Fibroblast of lung (primary cell): ENCODE measurements at regions not wholly inside any gene's neighbourhood (a gene's known extent, or its start where the extent isn't known, plus 50 kb on each side); places are given as distances from the start of the nearest gene placed in this dataset.
A peak's percentile ranks its signal among the peaks of the same experiment; 100 is the strongest.

Source experiments
- DNase-seq, 2 donors: peaks; one replicate each; pipeline versions ENCODE4 v3.0.0 to v3.0.0-alpha.2; 2010; ENCODE audit warnings: low read depth in 2 of 2
- H2AFZ ChIP-seq: 2 replicates; pipeline ENCODE4 v1.5.1; 2012; ENCODE audit warnings: low read length, control low read depth, inconsistent platforms
- H3K27ac ChIP-seq: 2 replicates; pipeline ENCODE4 v1.5.1; 2011; ENCODE audit warnings: low read length, control low read depth; ENCODE audit not compliant: insufficient read depth
- H3K27me3 ChIP-seq: 2 replicates; pipeline ENCODE4 v1.5.1; 2011; ENCODE audit warnings: mild to moderate bottlenecking, low read length; ENCODE audit not compliant: control insufficient read depth, insufficient read depth
- H3K36me3 ChIP-seq: 2 replicates; pipeline ENCODE4 v1.5.1; 2011; ENCODE audit warnings: low read length; ENCODE audit not compliant: control insufficient read depth, insufficient read depth
- H3K4me1 ChIP-seq: 2 replicates; pipeline ENCODE4 v1.5.1; 2011; ENCODE audit warnings: low read length; ENCODE audit not compliant: control insufficient read depth, insufficient read depth; ENCODE audit errors: extremely low read depth
- H3K4me2 ChIP-seq: 2 replicates; pipeline ENCODE4 v1.5.1; 2011; ENCODE audit warnings: low read length, control low read depth; ENCODE audit not compliant: insufficient read depth; ENCODE audit errors: extremely low read depth
- H3K4me3 ChIP-seq, 4 experiments: fragments of 200-600 bp in 1 of 4; sonication (generic) in 1 of 4; replicated peaks in 1 of 4; 2 replicates each; pipeline ENCODE4 v1.5.1; 2011 to 2016; ENCODE audit warnings: low read length in 4 of 4, low read depth in 3 of 4, mild to moderate bottlenecking in 3 of 4, control low read depth in 2 of 4, inconsistent platforms in 1 of 4, mixed read lengths in 1 of 4; ENCODE audit not compliant: insufficient read depth in 1 of 4; ENCODE audit errors: control extremely low read depth in 1 of 4
- H3K79me2 ChIP-seq: 2 replicates; pipeline ENCODE4 v1.5.1; 2012; ENCODE audit warnings: mild to moderate bottlenecking, low read length, inconsistent platforms; ENCODE audit not compliant: control insufficient read depth, insufficient read depth
- H3K9ac ChIP-seq: 2 replicates; pipeline ENCODE4 v1.5.1; 2011; ENCODE audit warnings: mild to moderate bottlenecking, low read length, control low read depth; ENCODE audit not compliant: insufficient read depth
- H3K9me3 ChIP-seq: 2 replicates; pipeline ENCODE4 v1.5.1; 2012; ENCODE audit warnings: low read depth, low read length; ENCODE audit not compliant: control insufficient read depth, insufficient read depth
- H4K20me1 ChIP-seq: 2 replicates; pipeline ENCODE4 v1.5.1; 2011; ENCODE audit warnings: low read length; ENCODE audit not compliant: control insufficient read depth, insufficient read depth; ENCODE audit errors: extremely low read depth
- EZH2 ChIP-seq: IDR thresholded peaks from 2 replicates; pipeline ENCODE4 v1.5.1; 2012; ENCODE audit warnings: low read length, control low read depth, mild to moderate bottlenecking; ENCODE audit errors: missing control alignments
- TF ChIP-seq, protein P1 (sequence below), 2 donors: IDR thresholded peaks in 1 of 2; conservative IDR thresholded peaks in 1 of 2; 1 replicate in 1 of 2; 2 replicates in 1 of 2; pipeline ENCODE4 v1.5.1; 2011 to 2012; ENCODE audit warnings: low read length in 2 of 2, control low read depth in 1 of 2, inconsistent platforms in 1 of 2, low read depth in 1 of 2, mild to moderate bottlenecking in 1 of 2

DNA sequence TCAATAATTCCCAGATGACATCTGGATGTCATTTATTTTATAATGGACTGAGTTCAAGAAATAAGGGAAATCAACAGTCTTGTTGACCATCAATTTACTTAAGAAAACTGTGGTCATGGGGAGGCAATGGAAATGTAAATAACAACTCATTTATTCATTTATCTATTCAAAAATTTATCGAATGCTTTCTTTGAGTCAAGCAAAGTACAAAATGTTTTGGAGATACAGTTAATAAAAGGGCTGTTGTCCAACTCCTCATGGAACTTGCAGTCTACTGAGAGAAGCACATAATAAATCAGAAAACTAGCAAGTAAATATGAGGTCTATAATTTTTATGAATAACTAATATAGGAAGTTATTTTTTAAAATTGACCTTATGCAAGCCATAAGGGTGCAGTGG is 65.5 kb upstream of the KITLG start:
- H2AFZ ChIP-seq, result no peak overlapping the region
- H3K4me3 ChIP-seq, result no peak overlapping the region
- no peaks in the 10 kb centered on the region for H3K27me3 ChIP-seq
- TF ChIP-seq, protein P1, sequence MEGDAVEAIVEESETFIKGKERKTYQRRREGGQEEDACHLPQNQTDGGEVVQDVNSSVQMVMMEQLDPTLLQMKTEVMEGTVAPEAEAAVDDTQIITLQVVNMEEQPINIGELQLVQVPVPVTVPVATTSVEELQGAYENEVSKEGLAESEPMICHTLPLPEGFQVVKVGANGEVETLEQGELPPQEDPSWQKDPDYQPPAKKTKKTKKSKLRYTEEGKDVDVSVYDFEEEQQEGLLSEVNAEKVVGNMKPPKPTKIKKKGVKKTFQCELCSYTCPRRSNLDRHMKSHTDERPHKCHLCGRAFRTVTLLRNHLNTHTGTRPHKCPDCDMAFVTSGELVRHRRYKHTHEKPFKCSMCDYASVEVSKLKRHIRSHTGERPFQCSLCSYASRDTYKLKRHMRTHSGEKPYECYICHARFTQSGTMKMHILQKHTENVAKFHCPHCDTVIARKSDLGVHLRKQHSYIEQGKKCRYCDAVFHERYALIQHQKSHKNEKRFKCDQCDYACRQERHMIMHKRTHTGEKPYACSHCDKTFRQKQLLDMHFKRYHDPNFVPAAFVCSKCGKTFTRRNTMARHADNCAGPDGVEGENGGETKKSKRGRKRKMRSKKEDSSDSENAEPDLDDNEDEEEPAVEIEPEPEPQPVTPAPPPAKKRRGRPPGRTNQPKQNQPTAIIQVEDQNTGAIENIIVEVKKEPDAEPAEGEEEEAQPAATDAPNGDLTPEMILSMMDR (conservative IDR thresholded peaks at IDR 0.05 in 1 of 2, IDR thresholded peaks at IDR 0.05 in 1 of 2; ENCODE audit: low read depth in 1 of 2, low read length in 2 of 2), result no peak
- no peak for TF ChIP-seq EZH2
- no peaks in the 10 kb centered on the region for H3K79me2 ChIP-seq
- H4K20me1 ChIP-seq, result no peaks in the 10 kb centered on the region
- no peaks in the 10 kb centered on the region for H3K36me3 ChIP-seq
- no peak overlapping the region for H3K9ac ChIP-seq
- H3K27ac ChIP-seq, result no peak overlapping the region
- no peaks in the 10 kb centered on the region for H3K4me1 ChIP-seq
- no peaks in the 10 kb centered on the region for H3K9me3 ChIP-seq
- H3K4me2 ChIP-seq, result no peak overlapping the region
- no peak for DNase-seq

DNA sequence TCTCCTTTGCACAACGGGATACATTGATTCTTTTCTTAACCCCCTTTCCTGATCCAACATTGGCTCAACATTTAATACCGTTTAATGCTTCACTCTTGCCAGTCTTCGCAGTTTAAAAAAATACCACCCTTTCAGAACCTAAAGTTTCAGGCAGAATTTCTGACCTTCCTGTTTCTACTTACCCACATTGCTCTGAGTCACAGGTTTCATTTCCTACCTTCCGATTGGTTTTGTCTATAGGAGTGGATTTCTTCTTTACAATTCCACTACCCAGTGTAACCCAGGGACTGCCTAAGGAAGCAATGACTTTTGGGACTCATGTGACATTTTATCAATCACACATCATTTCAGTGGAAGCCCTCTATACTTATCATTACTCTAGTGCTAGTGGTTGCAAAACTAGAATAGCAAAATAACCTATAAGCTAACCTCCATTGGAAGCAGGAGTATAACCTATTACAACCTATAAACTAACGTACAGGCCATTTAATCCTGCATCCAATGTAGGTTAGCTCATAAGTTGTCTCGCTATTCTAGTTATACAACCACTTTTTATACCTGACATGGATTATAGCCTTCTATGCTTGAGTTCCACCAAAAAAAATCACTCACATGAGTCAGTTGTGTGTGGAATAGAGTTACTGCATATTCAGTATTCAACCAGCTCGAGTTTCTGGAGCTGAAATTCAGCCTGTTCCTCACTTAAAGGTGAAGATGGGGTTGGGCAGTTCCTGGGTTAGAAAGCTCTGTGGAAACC is 64.9 kb upstream of the KITLG start:
- H3K27me3 ChIP-seq, result no peaks in the 10 kb centered on the region
- H3K27ac ChIP-seq, result no peak overlapping the region
- no peak overlapping the region for H3K9ac ChIP-seq
- no peaks in the 10 kb centered on the region for H4K20me1 ChIP-seq
- H3K9me3 ChIP-seq, result no peaks in the 10 kb centered on the region
- no peaks in the 10 kb centered on the region for H3K4me1 ChIP-seq
- no peak for DNase-seq
- H2AFZ ChIP-seq, result no peak overlapping the region
- no peaks in the 10 kb centered on the region for H3K79me2 ChIP-seq
- TF ChIP-seq, protein P1 (conservative IDR thresholded peaks at IDR 0.05 in 1 of 2, IDR thresholded peaks at IDR 0.05 in 1 of 2; ENCODE audit: low read depth in 1 of 2, low read length in 2 of 2), result no peak
- TF ChIP-seq EZH2, result no peak
- H3K4me3 ChIP-seq, result no peak overlapping the region
- H3K36me3 ChIP-seq, result no peaks in the 10 kb centered on the region
- no peak overlapping the region for H3K4me2 ChIP-seq

DNA sequence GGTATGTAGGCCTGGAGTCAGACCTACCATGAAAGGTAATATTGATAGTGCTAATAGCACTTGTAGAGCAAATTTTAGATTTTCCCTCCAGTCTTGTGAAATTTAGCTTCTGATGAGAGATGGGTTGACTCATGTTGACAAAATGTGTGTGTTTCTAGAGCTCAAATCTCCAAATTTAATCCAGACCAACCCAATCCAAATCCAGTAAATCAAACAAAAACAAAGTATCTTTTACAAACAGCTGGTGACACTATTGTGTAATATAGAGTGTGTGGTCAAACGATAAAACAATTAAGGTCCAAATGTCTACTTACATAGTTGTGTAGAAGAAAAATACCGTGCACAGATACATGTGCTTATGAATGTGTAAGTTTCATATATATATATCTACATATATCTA is 63.4 kb upstream of the KITLG start:
- H3K27me3 ChIP-seq, result no peaks in the 10 kb centered on the region
- no peak for TF ChIP-seq EZH2
- TF ChIP-seq, protein P1 (conservative IDR thresholded peaks at IDR 0.05 in 1 of 2, IDR thresholded peaks at IDR 0.05 in 1 of 2; ENCODE audit: low read depth in 1 of 2, low read length in 2 of 2), result no peak
- no peak overlapping the region for H3K9ac ChIP-seq
- H4K20me1 ChIP-seq, result no peaks in the 10 kb centered on the region
- no peak overlapping the region for H2AFZ ChIP-seq
- H3K4me1 ChIP-seq, result peaks cover 7% of the 10 kb centered on the region
- no peak overlapping the region for H3K27ac ChIP-seq
- H3K36me3 ChIP-seq, result no peaks in the 10 kb centered on the region
- H3K9me3 ChIP-seq, result no peaks in the 10 kb centered on the region
- no peak overlapping the region for H3K4me3 ChIP-seq
- H3K79me2 ChIP-seq, result no peaks in the 10 kb centered on the region
- DNase-seq, result peak in 1 of 2 donors; percentile 46
- H3K4me2 ChIP-seq, result no peak overlapping the region
